Astrocyte of the cerebellum (primary cell): ENCODE measurements at regions not wholly inside any gene's neighbourhood (a gene's known extent, or its start where the extent isn't known, plus 50 kb on each side); places are given as distances from the start of the nearest gene placed in this dataset.
"Not testable (repeated sequence)": the region's sequence is repeated elsewhere in the genome, so short reads cannot be mapped to it uniquely, and the experiment has no call there.

Source experiments
- DNase-seq: peaks from one replicate; pipeline ENCODE4 v3.0.0-alpha.2; 2011; ENCODE audit warnings: low read depth
- H3K4me3 ChIP-seq: 2 replicates; pipeline ENCODE4 v1.5.1; 2011; ENCODE audit warnings: mild to moderate bottlenecking, low read depth, low read length, moderate library complexity
- in situ Hi-C: cut with HindIII; loops from 2 replicates; pipeline ENCODE4 v1.10.0; 2017; ENCODE audit warnings: low sequenced_read_pairs
- TF ChIP-seq, protein P1 (sequence below): IDR thresholded peaks from 2 replicates; pipeline ENCODE4 v1.5.1; 2012; ENCODE audit warnings: low read length, low read depth, moderate library complexity, mild to moderate bottlenecking; ENCODE audit errors: missing control alignments

DNA sequence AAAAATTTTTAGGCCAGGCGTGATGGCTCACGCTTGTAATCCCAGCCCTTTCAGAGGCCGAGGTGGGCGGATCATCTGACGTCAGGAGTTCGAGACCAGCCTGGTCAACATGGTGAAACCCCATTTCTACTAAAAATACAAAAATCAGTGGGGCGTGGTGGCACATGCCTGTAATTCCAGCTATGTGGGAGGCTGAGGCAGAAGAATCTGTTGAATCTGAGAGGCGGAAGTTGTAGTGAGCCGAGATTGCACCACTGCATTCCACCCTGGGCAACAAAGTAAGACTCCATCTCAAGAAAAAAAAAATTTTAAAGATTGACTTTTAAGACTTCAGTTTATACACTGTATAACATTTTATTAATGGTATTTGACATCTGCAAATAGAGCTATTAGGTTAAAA is 60.1 kb upstream of the GNAQ start:
- DNase-seq = no peak
- TF ChIP-seq, protein P1, sequence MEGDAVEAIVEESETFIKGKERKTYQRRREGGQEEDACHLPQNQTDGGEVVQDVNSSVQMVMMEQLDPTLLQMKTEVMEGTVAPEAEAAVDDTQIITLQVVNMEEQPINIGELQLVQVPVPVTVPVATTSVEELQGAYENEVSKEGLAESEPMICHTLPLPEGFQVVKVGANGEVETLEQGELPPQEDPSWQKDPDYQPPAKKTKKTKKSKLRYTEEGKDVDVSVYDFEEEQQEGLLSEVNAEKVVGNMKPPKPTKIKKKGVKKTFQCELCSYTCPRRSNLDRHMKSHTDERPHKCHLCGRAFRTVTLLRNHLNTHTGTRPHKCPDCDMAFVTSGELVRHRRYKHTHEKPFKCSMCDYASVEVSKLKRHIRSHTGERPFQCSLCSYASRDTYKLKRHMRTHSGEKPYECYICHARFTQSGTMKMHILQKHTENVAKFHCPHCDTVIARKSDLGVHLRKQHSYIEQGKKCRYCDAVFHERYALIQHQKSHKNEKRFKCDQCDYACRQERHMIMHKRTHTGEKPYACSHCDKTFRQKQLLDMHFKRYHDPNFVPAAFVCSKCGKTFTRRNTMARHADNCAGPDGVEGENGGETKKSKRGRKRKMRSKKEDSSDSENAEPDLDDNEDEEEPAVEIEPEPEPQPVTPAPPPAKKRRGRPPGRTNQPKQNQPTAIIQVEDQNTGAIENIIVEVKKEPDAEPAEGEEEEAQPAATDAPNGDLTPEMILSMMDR = no peak
- no peak overlapping the region for H3K4me3 ChIP-seq
- in situ Hi-C loops = no loop called here

DNA sequence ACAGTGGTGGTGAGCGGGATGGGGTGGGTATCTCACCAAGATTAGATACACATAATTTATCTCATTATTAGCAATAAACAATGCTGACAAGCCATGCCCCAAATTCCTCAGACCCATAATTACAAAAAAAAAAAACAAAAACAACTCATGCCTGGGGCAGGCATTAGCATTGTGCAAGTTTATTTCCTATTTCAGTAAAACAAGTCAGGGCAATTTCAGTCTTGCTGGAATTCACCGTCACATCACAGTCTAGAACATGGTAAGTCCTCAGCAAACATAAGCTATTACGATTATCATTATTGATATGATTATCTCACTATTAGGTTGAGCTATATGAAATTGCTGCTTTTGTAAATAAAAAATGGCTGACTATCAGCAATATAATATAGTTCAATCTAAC is 57.5 kb upstream of the GNAQ start:
- TF ChIP-seq, protein P1 = no peak
- DNase-seq = no peak
- in situ Hi-C loops = no loop called here
- no peak overlapping the region for H3K4me3 ChIP-seq

DNA sequence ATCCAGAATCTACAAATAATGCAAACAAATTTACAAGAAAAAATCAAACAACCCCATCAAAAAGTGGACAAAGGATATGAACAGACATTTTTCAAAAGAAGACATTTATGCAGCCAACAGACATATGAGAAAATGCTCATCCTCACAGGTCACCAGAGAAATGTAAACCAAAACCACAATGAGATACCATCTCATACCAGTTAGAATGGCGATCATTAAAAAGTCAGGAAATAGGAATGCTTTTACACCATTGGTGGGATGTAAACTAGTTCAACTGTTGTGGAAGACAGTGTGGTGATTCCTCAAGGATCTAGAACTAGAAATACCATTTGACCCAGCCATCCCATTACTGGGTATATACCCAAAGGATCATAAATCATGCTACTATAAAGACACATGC is 56.6 kb upstream of the GNAQ start:
- in situ Hi-C loops, DNase-seq, H3K4me3 ChIP-seq: not testable (repeated sequence)
